Activated naive CD8-positive, alpha-beta T cell treated with anti-CD3 and anti-CD28 coated beads, Interleukin-2, amount 50 U/mL, for 16 hours (primary cell): ENCODE measurements at regions not wholly inside any gene's neighbourhood (a gene's known extent, or its start where the extent isn't known, plus 50 kb on each side); places are given as distances from the start of the nearest gene placed in this dataset.
"Not testable (repeated sequence)": the region's sequence is repeated elsewhere in the genome, so short reads cannot be mapped to it uniquely, and the experiment has no call there.

Experiments used
- DNase-seq: peaks from one replicate; pipeline ENCODE4 v3.0.0-alpha.2; 2020; ENCODE audit warnings: low read depth, low spot score

- DNase-seq, result no peak
These were observed 155.7 kb downstream of the ADSS2 start for GRCh38 chr1:244296003-244296402.

- DNase-seq, result no peak
These were observed 155.3 kb downstream of the ADSS2 start for GRCh38 chr1:244296447-244296846.

GRCh38 chr1:244297087-244297486 is 154.6 kb downstream of the ADSS2 start:
- DNase-seq, result no peak

- no peak for DNase-seq
These were observed 154.1 kb downstream of the ADSS2 start for GRCh38 chr1:244297616-244298015.

- not testable (repeated sequence) for DNase-seq
These were observed 151.7 kb downstream of the ADSS2 start for GRCh38 chr1:244300029-244300375.

- no peak for DNase-seq
These were observed 150.0 kb downstream of the ADSS2 start for GRCh38 chr1:244301595-244302130.

- no peak for DNase-seq
These were observed 148.7 kb downstream of the ADSS2 start for GRCh38 chr1:244302876-244303609.

GRCh38 chr1:244303610-244303969 is 148.1 kb downstream of the ADSS2 start:
- no peak for DNase-seq

- no peak for DNase-seq
These were observed 147.6 kb downstream of the ADSS2 start for GRCh38 chr1:244304156-244304555.

- no peak for DNase-seq
These were observed 147.1 kb downstream of the ADSS2 start for GRCh38 chr1:244304656-244305055.

GRCh38 chr1:244305776-244306341 is 145.8 kb downstream of the ADSS2 start:
- DNase-seq, result no peak

- no peak for DNase-seq
These were observed 145.2 kb downstream of the ADSS2 start for GRCh38 chr1:244306544-244306943.

- not testable (repeated sequence) for DNase-seq
These were observed 142.5 kb downstream of the ADSS2 start for GRCh38 chr1:244309191-244309590.

GRCh38 chr1:244311784-244312532 is 139.8 kb downstream of the ADSS2 start:
- DNase-seq, result no peak

- no peak for DNase-seq
These were observed 138.4 kb downstream of the ADSS2 start for GRCh38 chr1:244313346-244313745.

- DNase-seq, result no peak
These were observed 136.7 kb downstream of the ADSS2 start for GRCh38 chr1:244314921-244315559.

- DNase-seq, result no peak
These were observed 135.7 kb downstream of the ADSS2 start for GRCh38 chr1:244315996-244316395.

GRCh38 chr1:244316407-244316806 is 135.3 kb downstream of the ADSS2 start:
- no peak for DNase-seq

GRCh38 chr1:244316986-244317655 is 134.6 kb downstream of the ADSS2 start:
- no peak for DNase-seq

- DNase-seq, result no peak
These were observed 133.6 kb downstream of the ADSS2 start for GRCh38 chr1:244318078-244318477.

GRCh38 chr1:244318512-244318911 is 133.2 kb downstream of the ADSS2 start:
- no peak for DNase-seq
